ENCODE measurements at regions not wholly inside any gene's neighbourhood (a gene's known extent, or its start where the extent isn't known, plus 50 kb on each side); places are given as distances from the start of the nearest gene placed in this dataset.

GRCh38 chr5:15080219-15080618, 208.6 kb upstream of the ANKH start:
- TF ChIP-seq EZH2phosphoT487 (IDR thresholded peaks at IDR 0.05; ENCODE audit: insufficient read depth, low read depth) (no peak), EZH2 (IDR thresholded peaks at IDR 0.05; ENCODE audit: insufficient read depth, poor library complexity, severe bottlenecking) (no peak)
